GM19351 (cell line): ENCODE measurements at regions not wholly inside any gene's neighbourhood (a gene's known extent, or its start where the extent isn't known, plus 50 kb on each side); places are given as distances from the start of the nearest gene placed in this dataset.

Source experiments
- ATAC-seq: cut with Tn5 transposase; IDR thresholded peaks from one replicate; pipeline ENCODE4 v1.9.1; 2021; ENCODE audit warnings: mild to moderate bottlenecking, moderate library complexity; ENCODE audit not compliant: unreplicated experiment

- ATAC-seq = no peak
Observed at GRCh38 chr9:1946526-1947283, 68.4 kb upstream of the SMARCA2 start.

GRCh38 chr9:1947438-1947837 is 67.7 kb upstream of the SMARCA2 start:
- ATAC-seq = no peak

- no peak for ATAC-seq
Observed at GRCh38 chr9:1948541-1948940, 66.6 kb upstream of the SMARCA2 start.

GRCh38 chr9:1951446-1951845 is 63.7 kb upstream of the SMARCA2 start:
- ATAC-seq = no peak

GRCh38 chr9:1952001-1952400 is 63.1 kb upstream of the SMARCA2 start:
- ATAC-seq = no peak

GRCh38 chr9:1954238-1954637 is 60.9 kb upstream of the SMARCA2 start:
- ATAC-seq = no peak

GRCh38 chr9:1956958-1957357 is 58.2 kb upstream of the SMARCA2 start:
- no peak for ATAC-seq

GRCh38 chr9:1957856-1958255 is 57.3 kb upstream of the SMARCA2 start:
- ATAC-seq = no peak

GRCh38 chr9:1959371-1959770 is 55.8 kb upstream of the SMARCA2 start:
- ATAC-seq = no peak

- ATAC-seq = no peak
Observed at GRCh38 chr9:1960342-1961042, 54.7 kb upstream of the SMARCA2 start.

GRCh38 chr9:1962122-1962521 is 53.0 kb upstream of the SMARCA2 start:
- ATAC-seq = no peak

GRCh38 chr9:1962588-1963106 is 52.5 kb upstream of the SMARCA2 start:
- no peak for ATAC-seq

- no peak for ATAC-seq
Observed at GRCh38 chr9:1964093-1964492, 51.1 kb upstream of the SMARCA2 start.
